Astrocyte (in vitro differentiated cells and primary cell): ENCODE measurements at regions not wholly inside any gene's neighbourhood (a gene's known extent, or its start where the extent isn't known, plus 50 kb on each side); places are given as distances from the start of the nearest gene placed in this dataset.
A peak's percentile ranks its signal among the peaks of the same experiment; 100 is the strongest.

Experiments
- DNase-seq: peaks from one replicate; pipeline ENCODE4 v3.0.0-alpha.2; 2010; ENCODE audit warnings: low read depth
- FAIRE-seq: peaks from 2 replicates; lab custom pipeline; 2011; peaks lifted over from hg19 to GRCh38; lab: Jason Lieb, UNC
- H2AFZ ChIP-seq: 2 replicates; pipeline ENCODE4 v1.6.0; 2012; ENCODE audit warnings: low read depth, low read length, inconsistent platforms
- H3K27ac ChIP-seq: 2 replicates; pipeline ENCODE4 v1.5.1; 2011; ENCODE audit warnings: low read depth, low read length, inconsistent platforms
- H3K27me3 ChIP-seq: 2 replicates; pipeline ENCODE4 v1.6.0; 2011; ENCODE audit warnings: low read length, inconsistent platforms; ENCODE audit not compliant: insufficient read depth
- H3K36me3 ChIP-seq: 2 replicates; pipeline ENCODE4 v1.5.1; 2011; ENCODE audit warnings: low read length, inconsistent platforms; ENCODE audit not compliant: insufficient read depth
- H3K4me1 ChIP-seq: 2 replicates; pipeline ENCODE4 v1.5.1; 2011; ENCODE audit warnings: low read length, inconsistent platforms; ENCODE audit not compliant: insufficient read depth
- H3K4me2 ChIP-seq: 2 replicates; pipeline ENCODE4 v1.6.0; 2012; ENCODE audit warnings: low read length, inconsistent platforms
- H3K4me3 ChIP-seq: 2 replicates; pipeline ENCODE4 v1.5.1; 2011; ENCODE audit warnings: low read depth, mild to moderate bottlenecking, low read length, inconsistent platforms; ENCODE audit not compliant: insufficient read depth
- H3K79me2 ChIP-seq: 2 replicates; pipeline ENCODE4 v1.6.0; 2012; ENCODE audit warnings: mild to moderate bottlenecking, low read length, inconsistent platforms; ENCODE audit not compliant: insufficient read depth
- H3K9ac ChIP-seq: 2 replicates; pipeline ENCODE4 v1.6.0; 2012; ENCODE audit warnings: mild to moderate bottlenecking, low read length, inconsistent platforms
- H3K9me3 ChIP-seq: 2 replicates; pipeline ENCODE4 v1.5.1; 2012; ENCODE audit warnings: low read depth, mild to moderate bottlenecking, low read length, inconsistent platforms; ENCODE audit not compliant: insufficient read depth
- H4K20me1 ChIP-seq: 2 replicates; pipeline ENCODE4 v1.6.0; 2012; ENCODE audit warnings: low read length, inconsistent platforms; ENCODE audit not compliant: insufficient read depth
- H3K27ac Mint-ChIP-seq: one replicate; pipeline ENCODE4 v1.8.0; 2021; ENCODE audit warnings: mild to moderate bottlenecking, mixed read lengths; ENCODE audit not compliant: unreplicated experiment
- H3K27me3 Mint-ChIP-seq: one replicate; pipeline ENCODE4 v1.8.0; 2021; ENCODE audit warnings: low read depth, mixed read lengths; ENCODE audit not compliant: unreplicated experiment
- H3K36me3 Mint-ChIP-seq: one replicate; pipeline ENCODE4 v1.8.0; 2021; ENCODE audit warnings: low read depth, mixed read lengths; ENCODE audit not compliant: unreplicated experiment
- H3K4me1 Mint-ChIP-seq: one replicate; pipeline ENCODE4 v1.8.0; 2021; ENCODE audit warnings: low read depth, mixed read lengths; ENCODE audit not compliant: unreplicated experiment
- H3K4me3 Mint-ChIP-seq: one replicate; pipeline ENCODE4 v1.8.0; 2021; ENCODE audit warnings: mild to moderate bottlenecking, moderate library complexity, mixed read lengths; ENCODE audit not compliant: unreplicated experiment
- H3K9me3 Mint-ChIP-seq: one replicate; pipeline ENCODE4 v1.8.0; 2021; ENCODE audit warnings: mild to moderate bottlenecking, mixed read lengths; ENCODE audit not compliant: unreplicated experiment
- EZH2 ChIP-seq: IDR thresholded peaks from 2 replicates; pipeline ENCODE4 v1.6.1; 2012; ENCODE audit warnings: mild to moderate bottlenecking, low read length, inconsistent platforms; ENCODE audit not compliant: insufficient read depth
- TF ChIP-seq, protein P1 (sequence below): IDR thresholded peaks from 2 replicates; pipeline ENCODE4 v1.5.1; 2011; ENCODE audit warnings: low read depth, mild to moderate bottlenecking, inconsistent platforms, low read length, moderate library complexity; ENCODE audit not compliant: insufficient read depth

DNA sequence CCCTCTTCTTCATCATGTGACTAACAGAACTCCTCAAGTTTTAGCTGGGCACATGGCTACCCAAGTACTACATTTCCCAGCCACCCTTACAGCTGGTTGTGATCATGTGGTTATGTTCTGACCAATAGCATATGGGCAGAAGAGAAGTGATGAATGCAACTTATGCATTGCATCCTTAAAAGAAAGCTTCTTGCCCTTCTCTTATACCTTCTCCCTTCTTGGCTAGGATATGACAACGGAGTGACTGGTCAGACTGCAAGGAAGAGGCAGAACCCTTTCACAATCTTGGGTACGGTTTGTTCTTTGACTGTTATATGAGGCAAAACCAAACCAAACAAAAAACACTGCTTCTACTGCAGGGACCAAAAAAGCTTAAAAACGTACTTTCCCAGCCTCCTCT lies 66.5 kb upstream of the MAX start:
- H3K36me3 ChIP-seq: no peaks in the 10 kb centered on the region
- H3K27ac ChIP-seq: peak overlapping the region; percentile 35
- Mint-ChIP-seq H3K4me1 (peaks cover 7% of the 10 kb centered on the region), H3K36me3 (no peaks in the 10 kb centered on the region), H3K27ac (peak overlapping the region; percentile 71), H3K4me3 (no peak overlapping the region), H3K27me3 (no peaks in the 10 kb centered on the region), H3K9me3 (no peaks in the 10 kb centered on the region)
- no peak overlapping the region for H2AFZ ChIP-seq
- peaks cover 20% of the 10 kb centered on the region for H3K4me1 ChIP-seq
- H3K4me2 ChIP-seq: peak overlapping the region; percentile 15
- no peaks in the 10 kb centered on the region for H3K9me3 ChIP-seq
- TF ChIP-seq EZH2: no peak
- TF ChIP-seq, protein P1, sequence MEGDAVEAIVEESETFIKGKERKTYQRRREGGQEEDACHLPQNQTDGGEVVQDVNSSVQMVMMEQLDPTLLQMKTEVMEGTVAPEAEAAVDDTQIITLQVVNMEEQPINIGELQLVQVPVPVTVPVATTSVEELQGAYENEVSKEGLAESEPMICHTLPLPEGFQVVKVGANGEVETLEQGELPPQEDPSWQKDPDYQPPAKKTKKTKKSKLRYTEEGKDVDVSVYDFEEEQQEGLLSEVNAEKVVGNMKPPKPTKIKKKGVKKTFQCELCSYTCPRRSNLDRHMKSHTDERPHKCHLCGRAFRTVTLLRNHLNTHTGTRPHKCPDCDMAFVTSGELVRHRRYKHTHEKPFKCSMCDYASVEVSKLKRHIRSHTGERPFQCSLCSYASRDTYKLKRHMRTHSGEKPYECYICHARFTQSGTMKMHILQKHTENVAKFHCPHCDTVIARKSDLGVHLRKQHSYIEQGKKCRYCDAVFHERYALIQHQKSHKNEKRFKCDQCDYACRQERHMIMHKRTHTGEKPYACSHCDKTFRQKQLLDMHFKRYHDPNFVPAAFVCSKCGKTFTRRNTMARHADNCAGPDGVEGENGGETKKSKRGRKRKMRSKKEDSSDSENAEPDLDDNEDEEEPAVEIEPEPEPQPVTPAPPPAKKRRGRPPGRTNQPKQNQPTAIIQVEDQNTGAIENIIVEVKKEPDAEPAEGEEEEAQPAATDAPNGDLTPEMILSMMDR: no peak
- no peaks in the 10 kb centered on the region for H3K27me3 ChIP-seq
- H3K9ac ChIP-seq: peak overlapping the region; percentile 4
- no peak for FAIRE-seq
- no peaks in the 10 kb centered on the region for H3K79me2 ChIP-seq
- H4K20me1 ChIP-seq: no peaks in the 10 kb centered on the region
- H3K4me3 ChIP-seq: no peak overlapping the region
- no peak for DNase-seq

DNA sequence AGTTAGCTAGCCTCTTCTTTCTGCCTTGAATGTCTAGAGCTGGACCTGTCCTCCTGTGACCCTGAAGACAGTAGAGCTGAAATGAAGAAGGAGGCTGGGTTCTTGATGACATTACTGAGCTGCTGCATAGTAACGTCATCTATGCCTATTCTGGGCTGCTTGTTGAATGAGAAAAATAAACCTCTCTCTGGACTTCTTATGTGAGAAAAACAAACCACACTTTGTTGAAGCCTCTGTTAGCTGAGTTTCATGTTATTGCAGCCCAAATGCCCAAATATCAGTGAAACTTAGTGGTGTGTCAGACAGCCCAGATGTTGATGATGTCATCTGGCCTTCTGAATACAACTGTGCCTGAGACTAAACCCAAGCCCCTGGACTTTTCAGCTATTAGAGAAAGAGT lies 67.0 kb upstream of the MAX start:
- Mint-ChIP-seq H3K9me3 (no peaks in the 10 kb centered on the region), H3K27ac (peak overlapping the region; percentile 71), H3K4me3 (no peak overlapping the region), H3K4me1 (peaks cover 7% of the 10 kb centered on the region), H3K27me3 (no peaks in the 10 kb centered on the region), H3K36me3 (no peaks in the 10 kb centered on the region)
- H3K4me1 ChIP-seq: peaks cover 23% of the 10 kb centered on the region
- no peaks in the 10 kb centered on the region for H3K36me3 ChIP-seq
- H3K4me3 ChIP-seq: no peak overlapping the region
- FAIRE-seq (no peak), DNase-seq (peak; percentile 60)
- no peaks in the 10 kb centered on the region for H3K9me3 ChIP-seq
- no peaks in the 10 kb centered on the region for H4K20me1 ChIP-seq
- TF ChIP-seq, protein P1: no peak
- no peak for TF ChIP-seq EZH2
- H2AFZ ChIP-seq: no peak overlapping the region
- H3K27ac ChIP-seq: peak overlapping the region; percentile 35
- peak overlapping the region; percentile 4 for H3K9ac ChIP-seq
- peak overlapping the region; percentile 15 for H3K4me2 ChIP-seq
- no peaks in the 10 kb centered on the region for H3K27me3 ChIP-seq
- H3K79me2 ChIP-seq: no peaks in the 10 kb centered on the region

DNA sequence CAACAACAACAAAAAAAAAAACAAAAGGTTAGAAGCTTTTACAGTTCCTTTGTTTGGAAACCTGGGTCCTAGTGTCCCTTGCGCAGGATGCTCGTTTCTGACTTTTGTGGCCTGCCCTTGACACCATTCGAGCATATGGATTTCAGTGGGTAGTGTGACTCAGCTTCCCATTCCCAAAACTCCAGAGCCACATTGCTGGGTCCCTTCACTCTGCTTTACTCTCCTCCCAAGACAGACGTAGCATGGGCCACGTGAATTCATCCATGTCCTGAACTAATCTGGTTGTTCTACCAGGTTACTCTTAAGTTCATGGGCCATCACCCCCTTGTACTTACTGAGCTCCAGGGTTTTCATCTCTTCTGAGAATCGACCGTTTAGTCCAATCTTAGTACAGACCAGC lies 68.0 kb upstream of the MAX start:
- Mint-ChIP-seq H3K27me3 (no peaks in the 10 kb centered on the region), H3K36me3 (no peaks in the 10 kb centered on the region), H3K4me3 (no peak overlapping the region), H3K27ac (peak overlapping the region; percentile 86), H3K4me1 (peaks cover 7% of the 10 kb centered on the region), H3K9me3 (no peaks in the 10 kb centered on the region)
- DNase-seq (peak; percentile 20), FAIRE-seq (no peak)
- Histone ChIP-seq H3K27ac (peak overlapping the region; percentile 86), H3K4me1 (peaks cover 23% of the 10 kb centered on the region), H3K36me3 (no peaks in the 10 kb centered on the region), H3K4me2 (peak overlapping the region; percentile 86), H3K27me3 (no peaks in the 10 kb centered on the region), H3K9me3 (no peaks in the 10 kb centered on the region), H3K79me2 (no peaks in the 10 kb centered on the region), H4K20me1 (no peaks in the 10 kb centered on the region), H3K9ac (peak overlapping the region; percentile 79), H3K4me3 (peak overlapping the region; percentile 57), H2AFZ (peak overlapping the region; percentile 80)
- no peak for TF ChIP-seq EZH2
- TF ChIP-seq, protein P1: no peak
